Tibial artery (tissue), 4 donors: ENCODE measurements at regions not wholly inside any gene's neighbourhood (a gene's known extent, or its start where the extent isn't known, plus 50 kb on each side); places are given as distances from the start of the nearest gene placed in this dataset.

ENCODE experiments used
- DNase-seq, 2 donors: peaks; one replicate each; pipeline ENCODE4 v3.0.0-alpha.2; 2019
- H3K27ac ChIP-seq, 2 donors: fragments of 200-600 bp; sonication (generic) in 1 of 2; 1 replicate in 1 of 2; 2 replicates in 1 of 2; pipeline ENCODE4 v1.5.1; 2018 to 2019; ENCODE audit warnings: mild to moderate bottlenecking in 1 of 2
- H3K27me3 ChIP-seq, 2 donors: fragments of 200-600 bp; sonication (generic) in 1 of 2; one replicate each; pipeline versions ENCODE4 v1.5.1 to v1.6.0; 2016 to 2019
- H3K36me3 ChIP-seq, 3 donors: fragments of 200-600 bp; sonication (generic) in 2 of 3; one replicate each; pipeline ENCODE4 v1.5.1; 2016 to 2019; ENCODE audit warnings: mild to moderate bottlenecking in 2 of 3
- H3K4me1 ChIP-seq, 4 donors: fragments of 200-600 bp; sonication (generic) in 2 of 4; 1 replicate in 3 of 4; 2 replicates in 1 of 4; pipeline ENCODE4 v1.5.1; 2016 to 2019
- H3K4me3 ChIP-seq, 2 donors: fragments of 200-600 bp; sonication (generic) in 1 of 2; 1 replicate in 1 of 2; 2 replicates in 1 of 2; pipeline ENCODE4 v1.5.1; 2018 to 2019; ENCODE audit warnings: mild to moderate bottlenecking in 2 of 2
- H3K9me3 ChIP-seq, 3 donors: fragments of 200-600 bp; sonication (generic) in 1 of 3; one replicate each; pipeline ENCODE4 v1.5.1; 2016 to 2019
- CTCF ChIP-seq, 2 experiments: fragments of 200-600 bp in 1 of 2; fragments of 450-650 bp in 1 of 2; IDR thresholded peaks; one replicate each; pipeline ENCODE4 v1.5.1; 2017 to 2019; ENCODE audit warnings: antibody characterized with exemption in 2 of 2, mild to moderate bottlenecking in 1 of 2, moderate library complexity in 1 of 2
- intact Hi-C: fragments of 100-400 bp; cut with DNase I; formaldehyde crosslinking; loops from one replicate; pipeline ENCODE4 v1.15.0; 2023; ENCODE audit warnings: low total_unique reads

GRCh38 chr2:140033638-140034037 is 1253.4 kb upstream of the NXPH2 start:
- Histone ChIP-seq H3K4me1 (no peaks in the 10 kb centered on the region), H3K27me3 (no peaks in the 10 kb centered on the region), H3K36me3 (no peaks in the 10 kb centered on the region), H3K9me3 (no peaks in the 10 kb centered on the region), H3K4me3 (no peak overlapping the region), H3K27ac (no peak overlapping the region)
- TF ChIP-seq CTCF (IDR thresholded peaks at IDR 0.05) = no peak
- no peak for DNase-seq
- intact Hi-C loops = no loop called here

- Histone ChIP-seq H3K27ac (no peak overlapping the region), H3K9me3 (no peaks in the 10 kb centered on the region), H3K4me3 (no peak overlapping the region), H3K4me1 (no peaks in the 10 kb centered on the region), H3K27me3 (no peaks in the 10 kb centered on the region), H3K36me3 (no peaks in the 10 kb centered on the region)
- TF ChIP-seq CTCF (IDR thresholded peaks at IDR 0.05) = no peak
- no peak for DNase-seq
- intact Hi-C loops = no loop called here
Observed at GRCh38 chr2:140027966-140028365, 1247.8 kb upstream of the NXPH2 start.

- H3K4me1 ChIP-seq = no peaks in the 10 kb centered on the region
- no peaks in the 10 kb centered on the region for H3K9me3 ChIP-seq
- no peaks in the 10 kb centered on the region for H3K36me3 ChIP-seq
- H3K27ac ChIP-seq = no peak overlapping the region
- no peak for DNase-seq
- no peak for TF ChIP-seq CTCF (IDR thresholded peaks at IDR 0.05)
- no peaks in the 10 kb centered on the region for H3K27me3 ChIP-seq
- no peak overlapping the region for H3K4me3 ChIP-seq
- intact Hi-C loops = no loop called here
Observed at GRCh38 chr2:140027320-140027719, 1247.1 kb upstream of the NXPH2 start.

GRCh38 chr2:140023291-140023690 is 1243.1 kb upstream of the NXPH2 start:
- no peak overlapping the region for H3K27ac ChIP-seq
- no peaks in the 10 kb centered on the region for H3K27me3 ChIP-seq
- no peak for DNase-seq
- no peaks in the 10 kb centered on the region for H3K9me3 ChIP-seq
- no peaks in the 10 kb centered on the region for H3K36me3 ChIP-seq
- intact Hi-C loops = no loop called here
- H3K4me3 ChIP-seq = no peak overlapping the region
- no peak for TF ChIP-seq CTCF (IDR thresholded peaks at IDR 0.05)
- H3K4me1 ChIP-seq = no peaks in the 10 kb centered on the region

- H3K9me3 ChIP-seq = no peaks in the 10 kb centered on the region
- intact Hi-C loops = no loop called here
- no peaks in the 10 kb centered on the region for H3K36me3 ChIP-seq
- H3K27me3 ChIP-seq = no peaks in the 10 kb centered on the region
- no peaks in the 10 kb centered on the region for H3K4me1 ChIP-seq
- DNase-seq = no peak
- no peak overlapping the region for H3K4me3 ChIP-seq
- TF ChIP-seq CTCF (IDR thresholded peaks at IDR 0.05) = no peak
- H3K27ac ChIP-seq = no peak overlapping the region
Observed at GRCh38 chr2:140018541-140018940, 1238.4 kb upstream of the NXPH2 start.

GRCh38 chr2:140014204-140014546 is 1234.0 kb upstream of the NXPH2 start:
- Histone ChIP-seq H3K4me3 (no peak overlapping the region), H3K27ac (no peak overlapping the region), H3K9me3 (no peaks in the 10 kb centered on the region), H3K4me1 (no peaks in the 10 kb centered on the region), H3K27me3 (no peaks in the 10 kb centered on the region), H3K36me3 (no peaks in the 10 kb centered on the region)
- intact Hi-C loops = loop anchor here (5.0 kb wide), 1 partner anchor 1488 kb away; no protein-coding TSS in a partner anchor
- no peak for DNase-seq
- no peak for TF ChIP-seq CTCF (IDR thresholded peaks at IDR 0.05)
